Activated T-cell treated with anti-CD3 and anti-CD28 coated beads for 24 hours (primary cell): ENCODE measurements at regions not wholly inside any gene's neighbourhood (a gene's known extent, or its start where the extent isn't known, plus 50 kb on each side); places are given as distances from the start of the nearest gene placed in this dataset.

ENCODE experiments used
- DNase-seq: peaks from one replicate; pipeline ENCODE4 v3.0.0-alpha.2; 2020; ENCODE audit warnings: low read depth

DNA sequence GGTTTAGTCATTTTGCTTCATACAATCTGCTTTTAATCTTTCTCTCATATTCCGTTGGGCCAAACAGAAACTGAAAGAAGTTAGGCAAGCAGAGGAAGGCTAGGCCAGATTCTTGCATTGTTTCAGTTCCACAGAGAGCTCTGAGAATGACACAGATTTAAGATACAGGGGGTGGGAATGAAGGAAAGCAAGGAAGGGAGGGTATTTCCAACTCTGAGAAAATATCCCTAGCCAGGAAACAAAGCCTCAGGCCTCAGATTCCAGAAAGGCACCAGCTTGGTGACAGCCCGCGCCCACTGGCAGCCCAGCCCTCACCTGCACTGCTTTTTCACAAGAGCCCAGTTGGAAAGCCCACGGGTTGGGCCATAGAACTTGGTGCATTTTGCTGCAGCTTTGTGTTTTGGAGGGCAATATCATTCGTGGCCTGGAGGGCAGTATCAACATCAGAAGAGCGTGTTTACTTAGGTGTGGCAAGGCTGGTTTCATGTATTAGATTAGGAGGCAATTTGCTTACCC, 63.5 kb downstream of the ENC1 start:
- no peak for DNase-seq

DNA sequence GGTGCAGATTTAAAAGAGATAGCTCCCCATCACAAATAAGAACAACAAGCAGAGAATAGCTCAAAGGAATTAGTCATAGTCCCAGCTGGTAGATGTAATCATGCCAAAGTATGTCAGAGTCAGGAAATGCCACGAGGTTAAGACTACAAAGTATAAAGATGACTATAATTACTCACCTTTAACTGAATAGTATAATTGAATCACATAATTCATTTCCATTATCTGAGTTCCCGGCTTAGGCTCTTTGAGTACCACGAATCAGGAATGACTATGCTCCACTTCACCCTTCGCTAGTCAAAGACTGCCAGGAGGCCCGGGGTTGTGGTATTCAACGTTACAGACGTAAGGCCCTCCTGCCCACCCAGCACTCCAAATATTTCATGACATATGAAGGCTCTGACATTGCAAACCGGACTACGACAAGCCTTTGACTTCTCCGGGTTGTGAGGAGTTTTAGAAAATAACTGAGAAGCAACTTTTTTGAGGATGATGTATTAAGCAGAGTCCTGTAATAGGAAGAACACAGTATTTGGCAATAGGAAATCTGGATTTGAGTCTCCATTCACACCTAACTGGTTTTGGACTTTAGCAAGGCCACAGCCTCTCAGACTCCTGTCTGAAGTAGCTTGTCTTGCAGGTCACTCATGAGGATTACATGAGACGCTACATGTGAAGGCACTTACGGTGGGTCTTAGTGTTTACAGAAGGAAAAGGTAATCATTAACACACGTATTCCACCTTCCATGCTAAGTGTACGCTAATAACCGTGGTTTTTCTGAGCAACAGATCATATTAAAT, 64.6 kb downstream of the ENC1 start:
- no peak for DNase-seq

DNA sequence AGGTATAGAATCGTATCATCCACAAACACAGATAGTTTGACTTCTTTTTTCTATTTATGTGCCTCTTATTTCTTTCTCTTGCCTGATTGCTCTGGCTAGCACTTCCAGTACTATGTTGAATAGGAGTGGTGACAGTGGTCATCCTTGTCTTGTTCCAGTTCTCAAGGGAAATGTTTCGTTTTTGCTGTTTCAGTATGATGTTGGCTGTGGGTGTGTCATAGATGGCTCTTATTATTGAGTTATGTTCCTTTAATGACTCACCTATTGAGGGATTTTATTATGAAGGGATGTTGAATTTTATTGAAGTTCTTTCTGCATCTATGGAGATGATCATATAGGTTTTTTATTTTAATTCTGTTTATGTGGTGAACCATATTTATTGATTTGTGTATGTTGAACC, 70.3 kb downstream of the ENC1 start:
- no peak for DNase-seq

DNA sequence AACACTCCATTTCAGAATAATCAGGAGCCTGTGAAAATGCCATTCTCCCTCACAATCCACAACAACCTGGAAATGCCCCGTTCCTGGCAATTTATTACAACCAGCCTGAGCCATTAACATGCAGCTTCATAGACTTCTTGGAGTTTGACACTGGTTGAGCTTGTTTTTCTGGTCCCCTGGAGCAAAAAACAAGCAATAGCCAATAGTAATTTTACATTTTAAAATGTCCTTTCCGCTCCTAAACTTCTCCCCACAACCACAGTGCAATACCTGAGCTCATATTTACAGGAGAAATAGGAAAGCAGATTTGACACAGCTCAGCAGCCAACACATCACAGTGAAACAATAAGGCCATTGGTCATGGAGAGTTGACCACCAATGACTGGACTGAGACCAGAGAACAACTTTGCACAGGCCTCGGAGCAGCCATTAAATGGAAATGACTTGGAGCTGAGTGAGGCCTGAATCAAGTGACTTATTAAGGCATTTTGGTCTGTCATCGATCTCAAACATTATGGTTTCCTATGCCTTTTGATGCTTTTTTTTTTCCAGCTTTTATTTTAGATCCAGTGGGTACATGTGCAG, 73.0 kb downstream of the ENC1 start:
- DNase-seq: no peak

DNA sequence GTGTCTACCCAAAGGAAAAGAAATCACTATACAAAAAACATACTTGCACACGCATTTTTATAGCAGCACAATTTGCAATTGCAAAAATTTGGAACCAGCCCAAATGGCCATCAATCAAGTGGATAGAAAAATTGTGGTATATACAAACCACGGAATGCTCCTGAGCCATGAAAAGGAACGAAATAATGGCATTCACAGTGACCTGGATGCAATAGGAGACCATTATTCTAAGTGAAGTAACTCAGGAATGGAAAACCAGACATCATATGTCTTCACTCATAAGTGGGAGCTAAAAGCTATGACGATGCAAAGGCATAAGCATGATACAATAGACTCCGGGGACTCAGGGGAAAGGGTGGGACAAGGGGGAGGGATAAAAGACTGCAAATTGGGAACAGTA, 78.4 kb downstream of the ENC1 start:
- DNase-seq: no peak

DNA sequence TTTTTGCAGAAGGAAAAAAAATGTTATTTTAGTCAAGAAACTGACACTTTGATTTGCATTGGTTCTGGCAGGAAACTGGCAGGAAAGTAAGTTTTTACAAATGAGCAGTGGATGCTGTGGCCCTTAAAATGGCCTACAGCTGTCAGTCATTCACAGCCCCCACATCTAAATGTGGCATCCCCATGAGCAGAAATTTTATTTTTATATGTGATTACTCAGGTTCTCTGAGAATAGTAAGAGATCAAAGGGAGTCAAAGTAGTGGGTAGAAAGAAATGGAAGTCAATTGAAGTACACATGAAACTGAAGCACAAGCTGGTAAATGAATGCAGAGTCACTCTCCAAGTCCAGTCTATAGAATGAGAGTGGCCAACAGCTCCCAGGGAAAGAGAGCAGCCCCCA, 80.3 kb downstream of the ENC1 start:
- no peak for DNase-seq

DNA sequence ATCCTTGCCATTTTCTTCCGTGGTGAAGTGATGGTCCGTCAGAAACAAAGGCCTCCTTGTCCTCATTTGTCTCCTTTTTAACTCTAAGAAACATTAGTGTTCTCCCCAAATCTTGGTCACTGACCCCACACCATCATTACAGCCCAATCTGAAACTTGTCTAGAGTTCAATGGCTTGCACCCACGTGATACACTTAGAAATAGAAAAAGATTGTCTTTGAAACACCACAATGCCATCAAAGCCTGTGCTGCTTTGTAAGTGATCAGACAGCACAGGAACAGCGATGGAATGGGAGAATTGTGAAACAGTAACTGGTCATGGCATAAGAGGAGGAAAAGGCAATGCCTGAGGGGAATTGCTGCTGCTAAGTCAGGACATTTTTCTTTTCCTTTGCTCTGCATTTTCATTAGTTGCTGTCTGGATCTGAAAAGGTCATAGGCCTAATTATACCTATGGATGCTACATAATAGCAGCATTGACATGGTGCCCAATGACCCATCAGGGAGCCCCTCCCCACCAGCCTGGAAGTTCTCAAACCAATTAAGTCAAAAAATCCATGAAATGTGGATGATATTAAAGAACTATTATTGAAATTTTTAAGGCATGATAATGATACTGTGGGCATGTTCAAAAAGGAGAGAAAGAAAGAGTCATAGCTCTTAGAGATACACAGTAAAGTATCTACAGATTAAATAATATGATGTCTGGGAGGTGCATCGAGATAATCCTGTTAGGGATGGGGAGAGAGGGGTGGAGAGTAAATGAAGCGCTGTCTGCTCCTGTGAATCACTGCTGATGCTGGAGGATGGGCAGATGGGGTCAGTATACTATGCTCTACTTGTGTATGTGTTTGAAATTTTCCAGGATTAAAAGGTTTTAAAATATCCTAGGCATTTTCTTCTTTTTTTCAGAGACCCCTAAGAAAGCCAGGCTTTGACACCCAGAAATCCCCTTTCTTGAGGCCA, 83.6 kb downstream of the ENC1 start:
- no peak for DNase-seq

DNA sequence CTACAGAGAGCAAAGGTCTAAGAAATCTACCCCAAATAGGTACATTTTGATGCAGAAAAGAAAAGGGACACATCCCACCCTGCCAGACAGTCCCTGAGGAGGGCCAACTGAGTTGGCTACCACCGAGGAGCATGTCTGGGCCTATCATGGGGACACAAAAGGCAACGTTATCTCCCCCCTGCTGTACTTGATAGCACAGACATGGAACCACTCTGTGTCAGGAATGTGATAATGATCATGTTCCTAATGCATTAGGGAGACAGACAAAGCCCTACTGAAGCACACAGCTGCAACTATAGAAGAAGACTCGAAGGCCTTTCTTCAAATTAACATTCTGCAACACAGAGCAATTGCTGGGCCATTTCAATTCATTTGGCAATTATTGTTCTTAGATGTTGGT, 84.5 kb downstream of the ENC1 start:
- DNase-seq: no peak

DNA sequence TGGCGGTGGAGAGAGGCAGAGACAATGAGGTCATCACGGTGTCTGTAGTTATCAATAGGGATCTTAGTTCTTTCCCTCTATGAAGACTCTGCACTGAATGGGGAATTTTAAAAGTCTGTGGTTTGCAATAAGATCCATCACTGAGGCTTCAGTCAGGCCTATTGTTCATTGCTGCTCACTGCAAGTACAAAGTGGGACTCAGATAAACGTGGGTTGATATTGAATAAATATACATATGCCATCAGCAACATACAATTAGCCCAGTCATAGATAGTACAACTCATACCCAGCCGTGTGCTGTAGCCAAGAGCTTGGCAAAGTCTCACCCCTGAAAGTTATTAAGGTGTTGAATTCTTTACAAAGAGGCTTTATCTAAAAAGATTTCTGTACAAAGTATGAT, 88.4 kb downstream of the ENC1 start:
- no peak for DNase-seq

DNA sequence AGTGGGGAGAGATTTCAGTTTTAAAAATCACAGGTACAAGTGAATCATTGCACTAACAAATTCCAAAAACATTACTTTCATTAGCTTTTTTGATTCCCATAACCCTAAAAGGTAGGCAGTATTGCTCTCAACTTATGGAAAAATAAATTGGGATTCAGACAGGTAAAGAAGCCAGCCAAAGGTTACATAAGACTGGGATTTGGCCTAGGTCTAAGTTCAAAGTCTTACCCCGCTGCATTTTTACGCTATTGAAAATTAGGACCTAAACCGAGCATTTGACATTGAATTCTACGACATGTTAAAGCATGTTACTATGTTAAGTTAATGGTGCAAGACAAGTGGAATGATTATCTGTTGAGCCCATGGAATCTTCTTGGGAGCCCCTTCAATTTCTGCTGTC, 89.6 kb downstream of the ENC1 start:
- no peak for DNase-seq

DNA sequence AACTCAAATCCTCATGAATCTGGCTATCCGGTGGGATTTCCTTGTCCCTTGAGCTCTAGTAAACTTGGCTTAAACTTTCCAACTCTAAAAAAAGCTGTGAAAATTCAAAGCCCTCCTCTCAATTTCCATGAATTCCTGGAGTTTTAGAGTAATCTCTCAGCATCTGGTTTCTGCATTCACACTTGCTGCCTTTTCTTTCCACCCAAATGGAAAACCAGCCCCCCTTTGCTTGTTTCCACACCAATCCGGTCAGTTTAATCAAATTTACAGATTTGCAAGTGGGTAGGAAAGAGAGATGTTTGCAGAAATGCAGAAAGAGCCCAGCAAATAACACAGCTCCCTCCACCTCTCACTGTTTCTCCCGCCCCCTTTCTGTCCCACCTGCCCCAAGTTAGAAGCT, 91.1 kb downstream of the ENC1 start:
- no peak for DNase-seq

DNA sequence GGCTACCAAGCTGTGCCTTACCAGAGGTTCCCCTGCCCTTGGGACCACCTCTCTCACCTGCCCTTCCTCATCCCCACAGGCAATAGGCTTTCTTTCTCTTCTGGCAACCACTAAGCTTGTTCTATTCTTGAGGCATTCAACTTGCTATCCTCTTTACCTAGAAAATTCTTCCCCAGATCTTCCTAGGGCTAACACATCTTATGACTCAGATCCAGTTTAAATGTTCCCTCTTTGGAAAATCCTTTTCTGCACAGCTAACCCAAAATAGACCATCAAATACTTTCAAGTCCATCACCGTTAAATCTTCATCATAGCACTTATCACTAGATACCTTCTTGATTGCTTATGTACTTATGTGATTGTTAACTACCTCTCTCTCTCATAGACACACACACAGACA, 93.7 kb downstream of the ENC1 start:
- no peak for DNase-seq

DNA sequence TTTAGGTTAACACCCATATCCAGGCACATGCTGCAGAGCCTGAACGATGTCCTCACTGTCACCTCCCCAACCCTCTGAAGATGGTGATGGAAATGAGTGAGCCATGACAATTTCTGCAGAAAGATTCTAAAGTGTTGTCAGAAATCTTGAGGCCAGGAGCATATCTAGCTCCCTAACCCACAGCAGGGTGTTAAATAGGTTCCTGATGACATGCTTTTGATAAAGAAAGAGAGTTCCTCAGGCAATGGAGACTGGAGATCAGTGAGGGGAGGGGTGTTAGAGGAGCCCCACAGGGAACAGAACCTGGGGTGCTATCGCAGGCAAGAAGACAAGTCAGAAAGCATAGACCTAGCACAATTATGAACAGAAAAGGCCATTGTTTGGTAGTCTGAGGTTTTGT, 95.7 kb downstream of the ENC1 start:
- DNase-seq: no peak

DNA sequence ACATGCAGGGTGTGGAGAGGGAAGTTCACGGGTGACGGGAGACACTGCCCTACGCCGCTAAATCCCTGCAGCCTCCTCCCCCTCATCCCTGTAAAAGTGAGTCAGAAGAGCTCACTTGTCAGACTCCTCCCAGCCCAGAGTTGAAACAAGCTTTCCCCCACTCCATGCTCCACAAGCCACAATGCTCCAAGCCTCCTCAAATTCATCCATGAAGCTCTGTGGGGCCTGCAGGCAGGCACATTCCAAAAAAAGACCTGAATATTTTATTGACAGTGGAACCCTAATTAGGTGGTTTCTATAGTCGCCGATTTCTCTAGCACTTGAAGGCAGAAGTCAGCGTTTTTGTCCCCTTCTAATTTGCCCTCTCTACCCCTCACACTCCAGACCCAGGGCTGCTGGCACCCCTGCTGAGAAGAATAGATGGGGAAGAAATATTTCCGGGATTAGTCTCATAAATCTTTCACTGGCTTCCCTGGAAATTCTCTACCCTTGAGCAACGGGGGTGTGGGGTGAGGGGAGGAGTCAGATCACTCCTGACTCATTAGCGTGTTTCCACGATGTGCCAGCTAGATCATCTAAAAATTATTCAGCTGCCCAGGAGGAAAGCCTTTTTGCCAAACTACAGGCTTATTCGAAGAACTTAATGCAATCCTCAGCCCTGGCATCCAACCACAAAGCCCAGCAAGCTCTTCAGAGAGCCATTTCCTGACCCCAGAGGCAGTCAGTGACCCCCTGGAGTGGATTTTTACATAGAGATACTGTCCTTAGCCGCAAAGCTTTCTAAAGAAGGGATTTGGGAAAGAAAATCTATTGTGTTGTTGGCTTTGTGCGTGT, 97.1 kb downstream of the ENC1 start:
- no peak for DNase-seq

DNA sequence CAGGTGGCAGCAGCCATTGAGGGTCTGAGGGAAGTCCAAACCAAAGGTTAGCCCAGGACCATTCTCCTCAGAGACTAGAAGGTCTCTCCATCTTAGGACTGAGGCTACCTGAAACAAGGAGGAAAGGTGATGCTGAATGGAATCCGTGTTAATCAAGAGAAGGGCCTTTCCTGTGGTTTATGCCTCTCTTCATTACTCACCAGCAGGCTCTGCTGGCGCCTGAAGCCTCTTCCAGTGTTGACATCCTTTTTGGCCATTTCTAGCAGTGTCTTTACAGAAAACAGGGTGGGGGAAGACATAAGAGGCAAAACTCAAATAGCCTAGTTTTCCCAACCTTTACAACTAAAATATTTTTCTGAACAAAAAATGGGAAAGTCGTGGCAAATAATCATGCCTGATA, 98.0 kb downstream of the ENC1 start:
- no peak for DNase-seq

DNA sequence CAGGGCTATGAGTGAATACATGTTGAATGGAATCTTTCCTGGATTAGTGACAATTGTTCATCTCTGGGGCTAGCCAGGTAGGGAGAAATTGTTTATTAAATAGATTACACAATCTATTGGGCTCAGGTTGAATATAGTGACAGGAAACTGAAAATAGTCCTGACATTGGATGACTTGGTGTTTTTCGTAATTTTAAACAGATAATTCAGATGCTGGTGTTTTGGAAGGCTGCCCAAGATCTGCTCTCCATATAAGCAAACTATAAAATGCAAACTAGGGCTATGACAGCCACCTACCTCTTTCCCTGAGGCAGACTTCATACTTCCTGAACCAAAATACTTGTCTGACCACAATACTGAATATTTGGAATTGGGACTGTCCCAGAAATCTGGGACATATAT, 99.1 kb downstream of the ENC1 start:
- DNase-seq: no peak

DNA sequence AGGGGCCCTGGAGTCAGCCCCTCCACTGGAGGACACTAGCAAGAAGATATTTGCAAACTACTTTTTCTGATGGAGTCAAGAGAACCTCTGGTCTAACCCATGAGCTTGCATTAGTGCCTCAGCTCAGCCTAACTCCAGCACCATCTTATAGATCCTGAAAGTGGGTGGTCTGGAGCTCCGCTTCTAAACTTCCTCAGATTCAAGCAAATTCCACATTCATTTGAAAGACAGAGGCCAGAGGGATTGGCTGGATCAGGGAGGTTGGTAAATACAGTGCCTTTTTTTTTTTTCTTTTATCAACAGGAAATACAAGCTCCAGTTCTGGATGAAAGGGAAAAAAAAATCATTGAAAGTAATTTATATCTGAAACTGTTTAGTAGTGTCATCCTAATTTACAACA, 99.9 kb downstream of the ENC1 start:
- no peak for DNase-seq

DNA sequence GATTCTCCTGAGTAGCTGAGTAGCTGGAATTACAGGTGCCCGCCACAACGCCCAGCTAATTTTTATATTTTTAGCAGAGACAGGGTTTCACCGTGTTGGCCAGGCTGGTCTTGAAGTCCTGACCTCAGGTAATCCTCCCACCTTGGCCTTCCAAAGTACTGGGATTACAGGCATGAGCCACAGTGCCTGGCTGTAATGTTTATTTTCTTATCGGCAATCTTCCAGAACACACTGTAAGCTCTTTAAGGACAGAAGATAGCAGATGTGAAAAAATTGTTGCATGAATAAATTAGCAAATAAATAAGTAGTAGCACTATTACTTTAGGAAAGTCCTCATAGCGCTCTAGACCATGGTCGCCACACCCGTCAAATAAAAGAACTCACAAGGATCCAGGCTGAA, 100.5 kb downstream of the ENC1 start:
- DNase-seq: no peak

DNA sequence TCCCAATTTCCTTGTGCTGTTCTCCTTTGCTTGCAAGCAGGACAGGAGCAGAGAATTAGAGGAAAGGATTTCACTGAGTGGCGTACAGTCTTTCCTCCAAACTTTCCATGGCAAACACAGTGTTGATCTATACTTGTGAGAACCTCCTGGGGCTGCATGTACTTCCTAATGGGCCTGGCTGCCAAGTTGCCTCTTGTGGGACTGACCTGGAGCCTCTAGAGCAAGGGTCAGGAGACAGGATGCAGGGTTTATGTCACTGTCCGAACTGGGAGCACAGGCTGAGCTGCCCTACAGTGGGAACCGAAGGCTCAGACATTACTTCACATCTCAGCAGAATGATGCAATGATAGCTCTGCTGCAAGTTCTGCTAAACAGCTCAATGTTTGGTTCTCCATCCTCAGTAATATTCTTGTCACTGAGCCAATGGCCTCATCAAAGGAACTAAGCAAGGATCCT, 102.3 kb downstream of the ENC1 start:
- no peak for DNase-seq

DNA sequence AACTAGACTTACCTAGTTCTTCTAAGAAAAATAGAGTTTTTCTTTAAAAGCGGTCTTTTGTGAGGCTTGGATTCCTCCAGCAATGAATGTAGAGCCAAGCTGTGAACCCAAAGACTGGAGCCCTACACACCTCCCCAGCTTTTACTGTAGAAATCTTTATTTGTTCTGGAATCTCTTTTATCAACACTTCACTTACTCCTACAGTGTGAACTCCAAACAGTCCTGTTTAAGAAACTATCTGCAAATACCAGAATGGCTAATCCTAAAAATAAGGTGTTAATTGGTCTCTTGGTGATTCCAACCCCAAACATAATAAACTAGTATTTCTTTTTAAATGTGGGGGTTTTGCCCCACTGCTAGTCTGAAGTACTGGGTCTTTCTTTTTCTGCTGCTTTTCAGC, 103.9 kb downstream of the ENC1 start:
- DNase-seq: no peak

DNA sequence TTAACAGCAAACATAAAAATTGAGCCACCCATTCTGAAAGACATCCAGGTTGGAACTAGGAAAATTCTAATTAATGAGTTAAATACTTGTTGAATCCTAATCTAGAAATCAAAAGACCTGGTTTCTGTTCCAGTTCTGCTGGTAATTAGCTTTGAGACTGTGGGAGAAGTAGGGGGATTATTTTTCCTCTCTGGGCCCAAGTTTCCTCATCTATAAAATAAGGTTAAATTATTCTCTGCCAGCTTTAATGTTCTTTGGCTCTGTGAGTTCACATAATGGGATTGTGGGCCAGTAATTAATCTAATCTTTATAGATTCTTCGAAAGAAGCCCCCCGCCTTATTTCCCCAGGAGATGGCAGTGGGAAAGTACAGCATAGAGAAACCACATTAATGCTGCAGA, 104.6 kb downstream of the ENC1 start:
- no peak for DNase-seq
